Neural cell (in vitro differentiated cells): ENCODE measurements at regions not wholly inside any gene's neighbourhood (a gene's known extent, or its start where the extent isn't known, plus 50 kb on each side); places are given as distances from the start of the nearest gene placed in this dataset.

Experiments used
- H2AFZ ChIP-seq: fragments of 200-600, 300-800 bp; sonication (generic), shearing (Covaris generic); 2 replicates; pipeline ENCODE4 v1.6.0; 2014; ENCODE audit warnings: low read depth, mild to moderate bottlenecking, antibody characterized with exemption, low read length, moderate library complexity
- H3F3A ChIP-seq: fragments of 200-600 bp; shearing (Covaris generic); 2 replicates; pipeline ENCODE4 v1.6.1; 2016; ENCODE audit warnings: mild to moderate bottlenecking, moderate library complexity, mixed read lengths, antibody characterized with exemption, low read length; ENCODE audit not compliant: insufficient read depth, poor library complexity, severe bottlenecking
- H3K27ac ChIP-seq: fragments of 200-600, 300-800 bp; sonication (generic), shearing (Covaris generic); 2 replicates; pipeline ENCODE4 v1.5.1; 2014; ENCODE audit warnings: mild to moderate bottlenecking, low read length, moderate library complexity
- H3K27me3 ChIP-seq: fragments of 300-800, 200-600 bp; sonication (generic), shearing (Covaris generic); 2 replicates; pipeline ENCODE4 v1.6.0; 2014; ENCODE audit warnings: mild to moderate bottlenecking, low read depth, low read length, moderate library complexity; ENCODE audit not compliant: insufficient read depth
- H3K36me3 ChIP-seq: fragments of 300-800, 200-600 bp; sonication (generic), shearing (Covaris generic); 2 replicates; pipeline ENCODE4 v1.5.1; 2014; ENCODE audit warnings: mild to moderate bottlenecking, antibody characterized with exemption, low read length, moderate library complexity; ENCODE audit not compliant: insufficient read depth
- H3K4me2 ChIP-seq: fragments of 300-800, 200-600 bp; sonication (generic), shearing (Covaris generic); 2 replicates; pipeline ENCODE4 v1.6.0; 2014; ENCODE audit warnings: mild to moderate bottlenecking, low read length
- H3K4me3 ChIP-seq: fragments of 300-800, 200-600 bp; sonication (generic), shearing (Covaris generic); 2 replicates; pipeline ENCODE4 v1.5.1; 2014; ENCODE audit warnings: mild to moderate bottlenecking, low read length, moderate library complexity
- H3K79me2 ChIP-seq: fragments of 200-600 bp; shearing (Covaris generic); replicated peaks from 2 replicates; pipeline ENCODE4 v1.6.0; 2014; ENCODE audit warnings: mild to moderate bottlenecking, low read length, moderate library complexity; ENCODE audit not compliant: insufficient read depth
- H3K9ac ChIP-seq: fragments of 300-800, 200-600 bp; sonication (generic), shearing (Covaris generic); 2 replicates; pipeline ENCODE4 v1.6.1; 2016; ENCODE audit warnings: mild to moderate bottlenecking, low read length, mixed read lengths
- H3K9me2 ChIP-seq: fragments of 200-600 bp; shearing (Covaris generic); 2 replicates; pipeline ENCODE4 v1.6.1; 2016; ENCODE audit warnings: mild to moderate bottlenecking, low read length, mixed read lengths; ENCODE audit not compliant: insufficient read depth
- H3K9me3 ChIP-seq: fragments of 200-600, 300-800 bp; sonication (generic), shearing (Covaris generic); 2 replicates; pipeline ENCODE4 v1.6.1; 2016; ENCODE audit warnings: mild to moderate bottlenecking, mixed run types, low read length, moderate library complexity, mixed read lengths
- H4K20me1 ChIP-seq: fragments of 200-600 bp; shearing (Covaris generic); 2 replicates; pipeline ENCODE4 v1.6.1; 2016; ENCODE audit warnings: mild to moderate bottlenecking, mixed run types; ENCODE audit not compliant: insufficient read depth
- CTCF ChIP-seq: fragments of 450-650 bp; IDR thresholded peaks from 2 replicates; pipeline ENCODE4 v1.5.1; 2014; ENCODE audit warnings: antibody characterized with exemption, mild to moderate bottlenecking, moderate library complexity; ENCODE audit not compliant: poor library complexity, severe bottlenecking
- EP300 ChIP-seq: fragments of 450-650 bp; conservative IDR thresholded peaks from 2 replicates; pipeline ENCODE4 v1.6.1; 2014; ENCODE audit warnings: antibody characterized with exemption, mild to moderate bottlenecking, moderate library complexity; ENCODE audit not compliant: poor library complexity, severe bottlenecking
- EZH2 ChIP-seq: fragments of 200-600, 300-800 bp; shearing (Covaris generic), sonication (generic); IDR thresholded peaks from 2 replicates; pipeline ENCODE4 v1.6.1; 2014; ENCODE audit warnings: antibody characterized with exemption, low read length, borderline replicate concordance, mild to moderate bottlenecking; ENCODE audit not compliant: insufficient read depth, poor library complexity, severe bottlenecking
- MXI1 ChIP-seq: fragments of 450-650 bp; conservative IDR thresholded peaks from 2 replicates; pipeline ENCODE4 v1.6.1; 2014; ENCODE audit warnings: antibody characterized with exemption, mild to moderate bottlenecking; ENCODE audit not compliant: poor library complexity, severe bottlenecking
- POLR2AphosphoS5 ChIP-seq: IDR thresholded peaks from 2 replicates; pipeline ENCODE4 v1.6.1; 2012
- RAD21 ChIP-seq: fragments of 450-650 bp; conservative IDR thresholded peaks from 2 replicates; pipeline ENCODE4 v1.6.1; 2014; ENCODE audit warnings: antibody characterized with exemption, mild to moderate bottlenecking, moderate library complexity
- REST ChIP-seq: IDR thresholded peaks from 2 replicates; pipeline ENCODE4 v1.6.1; 2012; ENCODE audit warnings: borderline replicate concordance
- SMC3 ChIP-seq: fragments of 450-650 bp; conservative IDR thresholded peaks from 2 replicates; pipeline ENCODE4 v1.6.1; 2014; ENCODE audit warnings: antibody characterized with exemption, mild to moderate bottlenecking, moderate library complexity; ENCODE audit not compliant: poor library complexity
- TAF1 ChIP-seq: IDR thresholded peaks from 2 replicates; pipeline ENCODE4 v1.6.1; 2012; ENCODE audit warnings: low read depth

- H3K9me3 ChIP-seq = no peaks in the 10 kb centered on the region
- no peak overlapping the region for H3K9ac ChIP-seq
- TF ChIP-seq REST (no peak), EP300 (no peak)
- H3F3A ChIP-seq = no peaks in the 10 kb centered on the region
- no peaks in the 10 kb centered on the region for H4K20me1 ChIP-seq
- H3K9me2 ChIP-seq = no peaks in the 10 kb centered on the region
- no peaks in the 10 kb centered on the region for H3K36me3 ChIP-seq
- H2AFZ ChIP-seq = no peak overlapping the region
- H3K27me3 ChIP-seq = no peaks in the 10 kb centered on the region
- H3K4me3 ChIP-seq = no peak overlapping the region
- H3K79me2 ChIP-seq = no peaks in the 10 kb centered on the region
- no peak overlapping the region for H3K27ac ChIP-seq
- H3K4me2 ChIP-seq = no peak overlapping the region
Measured at GRCh38 chr9:99300603-99301002, 78.5 kb downstream of the SEC61B start.

GRCh38 chr9:99303177-99303576, 81.1 kb downstream of the SEC61B start:
- Histone ChIP-seq H3F3A (no peaks in the 10 kb centered on the region), H3K9me2 (no peaks in the 10 kb centered on the region), H3K9ac (no peak overlapping the region), H2AFZ (no peak overlapping the region), H3K27me3 (no peaks in the 10 kb centered on the region), H3K36me3 (no peaks in the 10 kb centered on the region), H4K20me1 (no peaks in the 10 kb centered on the region), H3K4me3 (no peak overlapping the region), H3K79me2 (no peaks in the 10 kb centered on the region), H3K9me3 (no peaks in the 10 kb centered on the region), H3K27ac (peak overlapping the region; percentile 6), H3K4me2 (no peak overlapping the region)
- TF ChIP-seq REST = no peak
- TF ChIP-seq EZH2 = no peak
- TF ChIP-seq CTCF = no peak
- TF ChIP-seq SMC3 = no peak
- no peak for TF ChIP-seq EP300
- TF ChIP-seq TAF1 = no peak
- no peak for TF ChIP-seq RAD21
- TF ChIP-seq MXI1 = no peak
- no peak for TF ChIP-seq POLR2AphosphoS5
